OCI-LY1 (cell line): ENCODE measurements at regions not wholly inside any gene's neighbourhood (a gene's known extent, or its start where the extent isn't known, plus 50 kb on each side); places are given as distances from the start of the nearest gene placed in this dataset.

Source experiments
- CTCF ChIP-seq: fragments of 200-600 bp; sonication (generic), shearing (Covaris generic); IDR thresholded peaks from 2 replicates; pipeline ENCODE4 v1.5.1; 2017; ENCODE audit warnings: mild to moderate bottlenecking, antibody characterized with exemption, low read length, moderate library complexity, mixed read lengths
- EZH2 ChIP-seq: fragments of 200-600 bp; sonication (generic), shearing (Covaris generic); IDR thresholded peaks from 2 replicates; pipeline ENCODE4 v1.8.0; 2017; ENCODE audit warnings: borderline replicate concordance, mixed run types, mild to moderate bottlenecking, antibody characterized with exemption, low read length, moderate library complexity, mixed read lengths

DNA sequence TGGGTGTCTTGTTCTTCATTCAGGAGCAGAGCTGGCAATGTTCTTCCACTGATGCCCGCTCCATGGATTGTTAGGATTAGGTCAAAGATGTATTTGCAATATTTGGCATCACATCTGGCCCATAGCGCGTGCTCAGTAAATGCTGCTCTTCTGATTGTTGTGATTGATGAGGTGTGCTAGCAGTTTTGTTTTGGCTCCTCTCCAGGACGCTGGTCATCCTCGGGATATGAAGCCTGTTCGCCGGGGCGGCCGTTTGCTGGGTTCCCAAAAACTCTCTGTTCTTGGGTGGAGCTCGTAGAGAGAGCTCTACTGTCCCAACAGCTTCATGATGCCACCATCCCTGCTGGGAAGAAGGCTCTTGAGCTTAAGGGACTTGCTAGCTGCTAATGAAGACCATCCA, 96.9 kb downstream of the XRCC2 start:
- TF ChIP-seq CTCF, result no peak
- TF ChIP-seq EZH2, result no peak
